K562 (cell line): ENCODE measurements at regions not wholly inside any gene's neighbourhood (a gene's known extent, or its start where the extent isn't known, plus 50 kb on each side); places are given as distances from the start of the nearest gene placed in this dataset.
A peak's percentile ranks its signal among the peaks of the same experiment; 100 is the strongest.

Experiments
- TF ChIP-seq, protein P1 (sequence below): fragments of 450-650 bp; IDR thresholded peaks from 2 replicates; pipeline ENCODE4 v1.6.1; 2016; ENCODE audit warnings: mild to moderate bottlenecking, moderate library complexity

DNA sequence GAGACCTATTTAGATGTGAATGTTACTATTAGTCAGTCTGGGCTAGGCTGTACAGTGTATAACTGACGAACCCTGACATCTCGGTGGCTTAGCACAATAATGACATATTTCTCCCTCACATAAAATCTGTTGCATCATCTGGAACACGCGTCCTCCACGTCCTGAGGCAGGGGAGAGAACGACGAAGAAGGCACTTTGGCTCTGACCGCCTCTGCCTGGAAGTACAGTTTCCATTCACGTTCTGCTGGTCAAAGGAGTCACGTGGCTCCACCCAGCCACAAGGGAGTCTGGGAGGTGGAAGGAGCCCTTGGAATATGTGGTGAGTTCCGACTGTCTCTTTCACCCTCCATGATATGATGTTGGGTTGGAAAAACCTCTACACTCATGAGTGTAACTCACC lies 55.1 kb upstream of the CD82 start (continued):
- TF ChIP-seq, protein P1, sequence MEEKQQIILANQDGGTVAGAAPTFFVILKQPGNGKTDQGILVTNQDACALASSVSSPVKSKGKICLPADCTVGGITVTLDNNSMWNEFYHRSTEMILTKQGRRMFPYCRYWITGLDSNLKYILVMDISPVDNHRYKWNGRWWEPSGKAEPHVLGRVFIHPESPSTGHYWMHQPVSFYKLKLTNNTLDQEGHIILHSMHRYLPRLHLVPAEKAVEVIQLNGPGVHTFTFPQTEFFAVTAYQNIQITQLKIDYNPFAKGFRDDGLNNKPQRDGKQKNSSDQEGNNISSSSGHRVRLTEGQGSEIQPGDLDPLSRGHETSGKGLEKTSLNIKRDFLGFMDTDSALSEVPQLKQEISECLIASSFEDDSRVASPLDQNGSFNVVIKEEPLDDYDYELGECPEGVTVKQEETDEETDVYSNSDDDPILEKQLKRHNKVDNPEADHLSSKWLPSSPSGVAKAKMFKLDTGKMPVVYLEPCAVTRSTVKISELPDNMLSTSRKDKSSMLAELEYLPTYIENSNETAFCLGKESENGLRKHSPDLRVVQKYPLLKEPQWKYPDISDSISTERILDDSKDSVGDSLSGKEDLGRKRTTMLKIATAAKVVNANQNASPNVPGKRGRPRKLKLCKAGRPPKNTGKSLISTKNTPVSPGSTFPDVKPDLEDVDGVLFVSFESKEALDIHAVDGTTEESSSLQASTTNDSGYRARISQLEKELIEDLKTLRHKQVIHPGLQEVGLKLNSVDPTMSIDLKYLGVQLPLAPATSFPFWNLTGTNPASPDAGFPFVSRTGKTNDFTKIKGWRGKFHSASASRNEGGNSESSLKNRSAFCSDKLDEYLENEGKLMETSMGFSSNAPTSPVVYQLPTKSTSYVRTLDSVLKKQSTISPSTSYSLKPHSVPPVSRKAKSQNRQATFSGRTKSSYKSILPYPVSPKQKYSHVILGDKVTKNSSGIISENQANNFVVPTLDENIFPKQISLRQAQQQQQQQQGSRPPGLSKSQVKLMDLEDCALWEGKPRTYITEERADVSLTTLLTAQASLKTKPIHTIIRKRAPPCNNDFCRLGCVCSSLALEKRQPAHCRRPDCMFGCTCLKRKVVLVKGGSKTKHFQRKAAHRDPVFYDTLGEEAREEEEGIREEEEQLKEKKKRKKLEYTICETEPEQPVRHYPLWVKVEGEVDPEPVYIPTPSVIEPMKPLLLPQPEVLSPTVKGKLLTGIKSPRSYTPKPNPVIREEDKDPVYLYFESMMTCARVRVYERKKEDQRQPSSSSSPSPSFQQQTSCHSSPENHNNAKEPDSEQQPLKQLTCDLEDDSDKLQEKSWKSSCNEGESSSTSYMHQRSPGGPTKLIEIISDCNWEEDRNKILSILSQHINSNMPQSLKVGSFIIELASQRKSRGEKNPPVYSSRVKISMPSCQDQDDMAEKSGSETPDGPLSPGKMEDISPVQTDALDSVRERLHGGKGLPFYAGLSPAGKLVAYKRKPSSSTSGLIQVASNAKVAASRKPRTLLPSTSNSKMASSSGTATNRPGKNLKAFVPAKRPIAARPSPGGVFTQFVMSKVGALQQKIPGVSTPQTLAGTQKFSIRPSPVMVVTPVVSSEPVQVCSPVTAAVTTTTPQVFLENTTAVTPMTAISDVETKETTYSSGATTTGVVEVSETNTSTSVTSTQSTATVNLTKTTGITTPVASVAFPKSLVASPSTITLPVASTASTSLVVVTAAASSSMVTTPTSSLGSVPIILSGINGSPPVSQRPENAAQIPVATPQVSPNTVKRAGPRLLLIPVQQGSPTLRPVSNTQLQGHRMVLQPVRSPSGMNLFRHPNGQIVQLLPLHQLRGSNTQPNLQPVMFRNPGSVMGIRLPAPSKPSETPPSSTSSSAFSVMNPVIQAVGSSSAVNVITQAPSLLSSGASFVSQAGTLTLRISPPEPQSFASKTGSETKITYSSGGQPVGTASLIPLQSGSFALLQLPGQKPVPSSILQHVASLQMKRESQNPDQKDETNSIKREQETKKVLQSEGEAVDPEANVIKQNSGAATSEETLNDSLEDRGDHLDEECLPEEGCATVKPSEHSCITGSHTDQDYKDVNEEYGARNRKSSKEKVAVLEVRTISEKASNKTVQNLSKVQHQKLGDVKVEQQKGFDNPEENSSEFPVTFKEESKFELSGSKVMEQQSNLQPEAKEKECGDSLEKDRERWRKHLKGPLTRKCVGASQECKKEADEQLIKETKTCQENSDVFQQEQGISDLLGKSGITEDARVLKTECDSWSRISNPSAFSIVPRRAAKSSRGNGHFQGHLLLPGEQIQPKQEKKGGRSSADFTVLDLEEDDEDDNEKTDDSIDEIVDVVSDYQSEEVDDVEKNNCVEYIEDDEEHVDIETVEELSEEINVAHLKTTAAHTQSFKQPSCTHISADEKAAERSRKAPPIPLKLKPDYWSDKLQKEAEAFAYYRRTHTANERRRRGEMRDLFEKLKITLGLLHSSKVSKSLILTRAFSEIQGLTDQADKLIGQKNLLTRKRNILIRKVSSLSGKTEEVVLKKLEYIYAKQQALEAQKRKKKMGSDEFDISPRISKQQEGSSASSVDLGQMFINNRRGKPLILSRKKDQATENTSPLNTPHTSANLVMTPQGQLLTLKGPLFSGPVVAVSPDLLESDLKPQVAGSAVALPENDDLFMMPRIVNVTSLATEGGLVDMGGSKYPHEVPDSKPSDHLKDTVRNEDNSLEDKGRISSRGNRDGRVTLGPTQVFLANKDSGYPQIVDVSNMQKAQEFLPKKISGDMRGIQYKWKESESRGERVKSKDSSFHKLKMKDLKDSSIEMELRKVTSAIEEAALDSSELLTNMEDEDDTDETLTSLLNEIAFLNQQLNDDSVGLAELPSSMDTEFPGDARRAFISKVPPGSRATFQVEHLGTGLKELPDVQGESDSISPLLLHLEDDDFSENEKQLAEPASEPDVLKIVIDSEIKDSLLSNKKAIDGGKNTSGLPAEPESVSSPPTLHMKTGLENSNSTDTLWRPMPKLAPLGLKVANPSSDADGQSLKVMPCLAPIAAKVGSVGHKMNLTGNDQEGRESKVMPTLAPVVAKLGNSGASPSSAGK, result peak; percentile 14; the same call in 1 of the 2 replicates
